ENCODE measurements at regions not wholly inside any gene's neighbourhood (a gene's known extent, or its start where the extent isn't known, plus 50 kb on each side); places are given as distances from the start of the nearest gene placed in this dataset.

DNA sequence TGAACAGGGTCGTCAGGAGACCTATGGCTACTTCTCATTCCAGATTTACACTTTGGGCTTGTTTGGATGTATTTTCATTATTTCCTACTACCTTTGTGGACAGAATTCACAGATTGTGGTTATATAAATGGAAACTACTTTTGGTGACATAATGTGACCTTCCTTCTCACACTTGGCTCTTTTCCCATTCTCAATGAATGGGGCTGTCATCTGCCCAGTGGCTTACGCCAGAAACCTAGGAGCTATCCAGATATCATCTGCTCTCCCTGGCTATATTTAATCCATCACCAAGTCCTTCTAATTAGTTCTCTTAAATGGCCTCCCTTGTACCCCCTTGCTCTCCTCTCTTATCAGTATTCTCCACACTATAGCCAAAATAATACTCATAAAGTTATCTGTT lies 1606.8 kb downstream of the KHDRBS2 start:
- TF ChIP-seq, protein P1, sequence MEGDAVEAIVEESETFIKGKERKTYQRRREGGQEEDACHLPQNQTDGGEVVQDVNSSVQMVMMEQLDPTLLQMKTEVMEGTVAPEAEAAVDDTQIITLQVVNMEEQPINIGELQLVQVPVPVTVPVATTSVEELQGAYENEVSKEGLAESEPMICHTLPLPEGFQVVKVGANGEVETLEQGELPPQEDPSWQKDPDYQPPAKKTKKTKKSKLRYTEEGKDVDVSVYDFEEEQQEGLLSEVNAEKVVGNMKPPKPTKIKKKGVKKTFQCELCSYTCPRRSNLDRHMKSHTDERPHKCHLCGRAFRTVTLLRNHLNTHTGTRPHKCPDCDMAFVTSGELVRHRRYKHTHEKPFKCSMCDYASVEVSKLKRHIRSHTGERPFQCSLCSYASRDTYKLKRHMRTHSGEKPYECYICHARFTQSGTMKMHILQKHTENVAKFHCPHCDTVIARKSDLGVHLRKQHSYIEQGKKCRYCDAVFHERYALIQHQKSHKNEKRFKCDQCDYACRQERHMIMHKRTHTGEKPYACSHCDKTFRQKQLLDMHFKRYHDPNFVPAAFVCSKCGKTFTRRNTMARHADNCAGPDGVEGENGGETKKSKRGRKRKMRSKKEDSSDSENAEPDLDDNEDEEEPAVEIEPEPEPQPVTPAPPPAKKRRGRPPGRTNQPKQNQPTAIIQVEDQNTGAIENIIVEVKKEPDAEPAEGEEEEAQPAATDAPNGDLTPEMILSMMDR (conservative IDR thresholded peaks at IDR 0.05) = no peak
- TF ChIP-seq EZH2 (IDR thresholded peaks at IDR 0.05; ENCODE audit: low read depth) = no peak

Data from PC-9 (cell line).